HL-60 (cell line): ENCODE measurements at regions not wholly inside any gene's neighbourhood (a gene's known extent, or its start where the extent isn't known, plus 50 kb on each side); places are given as distances from the start of the nearest gene placed in this dataset.

ENCODE experiments used
- CTCF ChIP-seq: IDR thresholded peaks from one replicate; pipeline ENCODE4 v1.5.1; 2011; ENCODE audit warnings: low read length, control low read depth, inconsistent platforms; ENCODE audit not compliant: insufficient read depth
- REST ChIP-seq: IDR thresholded peaks from 2 replicates; pipeline ENCODE4 v1.6.1; 2012; ENCODE audit warnings: low read depth; ENCODE audit not compliant: insufficient replicate concordance

- TF ChIP-seq CTCF (no peak), REST (no peak)
Measured at GRCh38 chr2:6301426-6301825, 564.3 kb downstream of the CMPK2 start.
